GM12878 (cell line): ENCODE measurements at regions not wholly inside any gene's neighbourhood (a gene's known extent, or its start where the extent isn't known, plus 50 kb on each side); places are given as distances from the start of the nearest gene placed in this dataset.

Experiments
- ATAC-seq: fragments of 200-7000 bp; cut with Tn5 transposase; 3 replicates; pipeline ENCODE4 v1.9.1; 2020; ENCODE audit warnings: mild to moderate bottlenecking, moderate library complexity
- BruUV-seq: library from RNA; stranded (reverse); fragments of 400-500 nt; replicated peaks from 2 replicates; lab custom pipeline; 2021; lab: Mats Ljungman, UMichigan
- CTCF ChIA-PET: fragments of 300-600 bp; sonication (Branson Sonifier 250); formaldehyde crosslinking; extraction: SDS; loops from one replicate; lab custom pipeline; 2021; ENCODE audit warnings: inconsistent platforms; lab: Yijun Ruan, JAX
- POLR2A ChIA-PET: fragments of 350-600 bp; formaldehyde crosslinking; extraction: SDS; loops from one replicate; lab custom pipeline; 2021; ENCODE audit warnings: inconsistent platforms; lab: Charles Lee
- RAD21 ChIA-PET: fragments of 300-600 bp; sonication (Branson Sonifier 250); formaldehyde crosslinking; loops from one replicate; lab custom pipeline; 2023; ENCODE audit warnings: antibody characterized with exemption; ENCODE audit not compliant: unreplicated experiment; lab: Charles Lee
- SMC1A ChIA-PET: fragments of 300-600 bp; sonication (Branson Sonifier 250); formaldehyde crosslinking; loops from one replicate; lab custom pipeline; 2023; ENCODE audit not compliant: unreplicated experiment, uncharacterized antibody; lab: Charles Lee
- DNase-seq: peaks from one replicate; pipeline ENCODE4 v3.0.0-alpha.2; 2011; ENCODE audit warnings: low read depth, low spot score
- FAIRE-seq: peaks from 3 replicates; lab custom pipeline; 2011; peaks lifted over from hg19 to GRCh38; lab: Jason Lieb, UNC
- H2AFZ ChIP-seq: 2 replicates; pipeline ENCODE4 v1.6.0; 2011; ENCODE audit warnings: low read depth, low read length, control low read depth; ENCODE audit not compliant: control insufficient read depth
- H3K27ac ChIP-seq: 2 replicates; pipeline ENCODE4 v1.5.1; 2011; ENCODE audit warnings: control low read depth; ENCODE audit not compliant: control insufficient read depth, insufficient read depth
- H3K27me3 ChIP-seq, 2 experiments: replicated peaks in 1 of 2; 2 replicates each; pipeline versions ENCODE4 v1.6.0 to v1.6.1; 2011; ENCODE audit warnings: low read length in 1 of 2; ENCODE audit not compliant: control insufficient read depth in 2 of 2, insufficient read depth in 2 of 2
- H3K36me3 ChIP-seq, 2 experiments: 2 replicates each; pipeline ENCODE4 v1.5.1; 2011; ENCODE audit warnings: low read length in 1 of 2; ENCODE audit not compliant: control insufficient read depth in 2 of 2, insufficient read depth in 2 of 2
- H3K4me1 ChIP-seq: 2 replicates; pipeline ENCODE4 v1.6.1; 2011; ENCODE audit warnings: mild to moderate bottlenecking, low read length, moderate library complexity, mixed read lengths; ENCODE audit not compliant: control insufficient read depth, insufficient read depth
- H3K4me2 ChIP-seq: 2 replicates; pipeline ENCODE4 v1.6.0; 2011; ENCODE audit warnings: control low read depth; ENCODE audit not compliant: control insufficient read depth, insufficient read depth
- H3K4me3 ChIP-seq: fragments of 200-600 bp; sonication (generic); 2 replicates; pipeline ENCODE4 v1.5.1; 2016
- H3K79me2 ChIP-seq: 2 replicates; pipeline ENCODE4 v1.6.0; 2011; ENCODE audit warnings: low read length; ENCODE audit not compliant: control insufficient read depth, insufficient read depth
- H3K9ac ChIP-seq: 2 replicates; pipeline ENCODE4 v1.8.0; 2011; ENCODE audit warnings: low read length, control low read depth, mixed read lengths; ENCODE audit not compliant: control insufficient read depth, insufficient read depth
- H3K9me3 ChIP-seq: replicated peaks from 3 replicates; pipeline ENCODE4 v1.5.1; 2011; ENCODE audit warnings: mild to moderate bottlenecking, low read length; ENCODE audit not compliant: control insufficient read depth, insufficient read depth
- H4K20me1 ChIP-seq: 2 replicates; pipeline ENCODE4 v1.6.0; 2011; ENCODE audit not compliant: control insufficient read depth, insufficient read depth
- E2F8 ChIP-seq: fragments of 450-650 bp; IDR thresholded peaks from 2 replicates; pipeline ENCODE4 v1.6.1; 2018; ENCODE audit warnings: mild to moderate bottlenecking, low read depth, moderate library complexity; ENCODE audit not compliant: partially characterized antibody
- HDAC6 ChIP-seq: fragments of 200-600 bp; sonication (generic); IDR thresholded peaks from one replicate; pipeline ENCODE4 v1.8.0; 2017; ENCODE audit warnings: antibody characterized with exemption; ENCODE audit not compliant: unreplicated experiment
- KAT2A ChIP-seq: conservative IDR thresholded peaks from 2 replicates; pipeline ENCODE4 v1.6.1; 2011; ENCODE audit warnings: low read depth, low read length; ENCODE audit not compliant: control insufficient read depth
- PML ChIP-seq: IDR thresholded peaks from 2 replicates; pipeline ENCODE4 v1.6.1; 2012; ENCODE audit warnings: low read length, inconsistent platforms
- SMC3 ChIP-seq: IDR thresholded peaks from 2 replicates; pipeline ENCODE4 v1.6.1; 2011; ENCODE audit warnings: low read length, improper control_type of control experiment, borderline replicate concordance
- WGBS: methylation state at CpG from one replicate; pipeline ENCODE4 v1.1.6; 2016; ENCODE audit warnings: low lambda C conversion rate; ENCODE audit not compliant: insufficient replicate concordance, insufficient coverage; ENCODE audit errors: missing lambda C conversion rate; 5-methylcytosine and 5-hydroxymethylcytosine counted together
- in situ Hi-C: fragments of 300-500 bp; cut with MboI; formaldehyde crosslinking; loops from 9 replicates; pipeline ENCODE4 v1.14.3; 2018; ENCODE audit warnings: mixed read lengths
- intact Hi-C: fragments of 100-400 bp; cut with micrococcal nuclease; formaldehyde crosslinking; loops from one replicate; pipeline ENCODE4 v1.14.2; 2022; ENCODE audit not compliant: unreplicated experiment
- TF ChIP-seq, protein P1 (sequence below): fragments of 450-650 bp; IDR thresholded peaks from 2 replicates; pipeline ENCODE4 v1.6.1; 2017; ENCODE audit warnings: low read depth, mild to moderate bottlenecking, moderate library complexity

DNA sequence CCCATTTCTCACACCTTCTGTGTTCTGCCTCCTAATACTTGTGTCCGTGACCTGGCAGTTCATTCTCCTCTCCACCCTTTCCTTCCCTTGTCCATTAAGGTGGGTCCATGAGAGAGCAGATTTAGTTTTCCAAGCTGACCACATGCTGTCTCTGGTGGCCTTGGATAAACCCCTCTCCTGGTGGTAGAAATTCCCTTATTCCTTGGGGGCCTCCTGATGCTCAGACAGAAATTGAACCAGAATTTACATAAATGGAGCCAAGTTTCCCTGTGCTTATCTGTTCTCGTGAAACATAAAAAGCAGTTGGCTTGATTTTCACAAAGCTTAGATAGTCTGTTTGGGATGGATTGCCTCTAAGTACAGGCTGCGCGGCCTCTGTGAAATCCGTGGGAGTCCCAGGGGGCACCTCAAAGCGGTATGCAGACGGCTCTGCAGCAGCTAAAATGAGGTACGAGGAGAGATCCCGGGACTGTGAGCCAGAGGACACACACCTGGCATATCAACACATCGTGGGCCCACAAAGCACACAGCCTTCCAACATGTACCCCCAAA lies 101.0 kb upstream of the NMNAT3 start:
- FAIRE-seq (no peak), ATAC-seq (no peak)
- Histone ChIP-seq H4K20me1 (no peaks in the 10 kb centered on the region), H3K79me2 (no peaks in the 10 kb centered on the region), H3K9ac (no peak overlapping the region), H3K36me3 (no peaks in the 10 kb centered on the region), H2AFZ (no peak overlapping the region), H3K27me3 (0 out of 4 replicates have a peak, but pooled peaks cover 0 to 1% of the 10 kb centered on the region in 2 experiments), H3K4me2 (no peak overlapping the region)
- in situ Hi-C loops (no loop called here), intact Hi-C loops (no loop called here)
- SMC1A ChIA-PET, result no interaction called here
- 25% methylated on average over 10 of the region's 10 CpGs for WGBS
- TF ChIP-seq E2F8, result no peak
- no peak for TF ChIP-seq SMC3
- TF ChIP-seq HDAC6, result no peak
- no peak for TF ChIP-seq PML
- no peak for TF ChIP-seq KAT2A
- TF ChIP-seq, protein P1, sequence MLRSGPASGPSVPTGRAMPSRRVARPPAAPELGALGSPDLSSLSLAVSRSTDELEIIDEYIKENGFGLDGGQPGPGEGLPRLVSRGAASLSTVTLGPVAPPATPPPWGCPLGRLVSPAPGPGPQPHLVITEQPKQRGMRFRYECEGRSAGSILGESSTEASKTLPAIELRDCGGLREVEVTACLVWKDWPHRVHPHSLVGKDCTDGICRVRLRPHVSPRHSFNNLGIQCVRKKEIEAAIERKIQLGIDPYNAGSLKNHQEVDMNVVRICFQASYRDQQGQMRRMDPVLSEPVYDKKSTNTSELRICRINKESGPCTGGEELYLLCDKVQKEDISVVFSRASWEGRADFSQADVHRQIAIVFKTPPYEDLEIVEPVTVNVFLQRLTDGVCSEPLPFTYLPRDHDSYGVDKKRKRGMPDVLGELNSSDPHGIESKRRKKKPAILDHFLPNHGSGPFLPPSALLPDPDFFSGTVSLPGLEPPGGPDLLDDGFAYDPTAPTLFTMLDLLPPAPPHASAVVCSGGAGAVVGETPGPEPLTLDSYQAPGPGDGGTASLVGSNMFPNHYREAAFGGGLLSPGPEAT, result no peak
- TF ChIP-seq, all 136 proteins: peak for 0
- ChIA-PET CTCF (no interaction called here), POLR2A (no interaction called here), RAD21 (no interaction called here)
- no peak overlapping the region for H3K4me3 ChIP-seq
- no peaks in the 10 kb centered on the region for H3K9me3 ChIP-seq
- H3K4me1 ChIP-seq, result no peaks in the 10 kb centered on the region
- no peak overlapping the region for H3K27ac ChIP-seq
- DNase-seq, result no peak
- BruUV-seq, result no TSS peak
